22Rv1 (cell line): ENCODE measurements at regions not wholly inside any gene's neighbourhood (a gene's known extent, or its start where the extent isn't known, plus 50 kb on each side); places are given as distances from the start of the nearest gene placed in this dataset.

ENCODE experiments used
- ZFX ChIP-seq: fragments of 450-650 bp; IDR thresholded peaks from 2 replicates; pipeline ENCODE4 v1.6.1; 2017; ENCODE audit warnings: antibody characterized with exemption, borderline replicate concordance
- TF ChIP-seq, protein P1 (sequence below): fragments of 450-650 bp; IDR thresholded peaks from 2 replicates; pipeline ENCODE4 v1.5.1; 2017; ENCODE audit warnings: mild to moderate bottlenecking

- TF ChIP-seq, protein P1, sequence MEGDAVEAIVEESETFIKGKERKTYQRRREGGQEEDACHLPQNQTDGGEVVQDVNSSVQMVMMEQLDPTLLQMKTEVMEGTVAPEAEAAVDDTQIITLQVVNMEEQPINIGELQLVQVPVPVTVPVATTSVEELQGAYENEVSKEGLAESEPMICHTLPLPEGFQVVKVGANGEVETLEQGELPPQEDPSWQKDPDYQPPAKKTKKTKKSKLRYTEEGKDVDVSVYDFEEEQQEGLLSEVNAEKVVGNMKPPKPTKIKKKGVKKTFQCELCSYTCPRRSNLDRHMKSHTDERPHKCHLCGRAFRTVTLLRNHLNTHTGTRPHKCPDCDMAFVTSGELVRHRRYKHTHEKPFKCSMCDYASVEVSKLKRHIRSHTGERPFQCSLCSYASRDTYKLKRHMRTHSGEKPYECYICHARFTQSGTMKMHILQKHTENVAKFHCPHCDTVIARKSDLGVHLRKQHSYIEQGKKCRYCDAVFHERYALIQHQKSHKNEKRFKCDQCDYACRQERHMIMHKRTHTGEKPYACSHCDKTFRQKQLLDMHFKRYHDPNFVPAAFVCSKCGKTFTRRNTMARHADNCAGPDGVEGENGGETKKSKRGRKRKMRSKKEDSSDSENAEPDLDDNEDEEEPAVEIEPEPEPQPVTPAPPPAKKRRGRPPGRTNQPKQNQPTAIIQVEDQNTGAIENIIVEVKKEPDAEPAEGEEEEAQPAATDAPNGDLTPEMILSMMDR: no peak
- no peak for TF ChIP-seq ZFX
These were observed 179.7 kb downstream of the PTPN20 start for GRCh38 chr10:47090903-47091302.
